ENCODE measurements at regions not wholly inside any gene's neighbourhood (a gene's known extent, or its start where the extent isn't known, plus 50 kb on each side); places are given as distances from the start of the nearest gene placed in this dataset.

GRCh38 chr12:5195691-5196090 is 152.0 kb downstream of the KCNA5 start:
- TF ChIP-seq CTCF (IDR thresholded peaks at IDR 0.05; ENCODE audit: partially characterized antibody, unreplicated experiment): no peak
- no peaks in the 10 kb centered on the region for H3K4me1 Mint-ChIP-seq (ENCODE audit: low read depth, unreplicated experiment)
- H3K27ac Mint-ChIP-seq (ENCODE audit: unreplicated experiment): no peak overlapping the region
- H3K9me3 Mint-ChIP-seq (ENCODE audit: unreplicated experiment): peaks cover 2% of the 10 kb centered on the region
- H3K36me3 Mint-ChIP-seq (ENCODE audit: unreplicated experiment): no peaks in the 10 kb centered on the region
- H3K27me3 Mint-ChIP-seq (ENCODE audit: unreplicated experiment): peaks cover 3% of the 10 kb centered on the region
- H3K4me3 Mint-ChIP-seq (ENCODE audit: unreplicated experiment): no peak overlapping the region
- no peak for DNase-seq

GRCh38 chr12:5197131-5197530 is 153.5 kb downstream of the KCNA5 start:
- no peak overlapping the region for H3K4me3 Mint-ChIP-seq (ENCODE audit: unreplicated experiment)
- TF ChIP-seq CTCF (IDR thresholded peaks at IDR 0.05; ENCODE audit: partially characterized antibody, unreplicated experiment): no peak
- peaks cover 2% of the 10 kb centered on the region for H3K9me3 Mint-ChIP-seq (ENCODE audit: unreplicated experiment)
- H3K36me3 Mint-ChIP-seq (ENCODE audit: unreplicated experiment): no peaks in the 10 kb centered on the region
- H3K27me3 Mint-ChIP-seq (ENCODE audit: unreplicated experiment): peaks cover 3% of the 10 kb centered on the region
- DNase-seq: no peak
- H3K4me1 Mint-ChIP-seq (ENCODE audit: low read depth, unreplicated experiment): peaks cover 3% of the 10 kb centered on the region
- H3K27ac Mint-ChIP-seq (ENCODE audit: unreplicated experiment): no peak overlapping the region

- DNase-seq: no peak
- peaks cover 3% of the 10 kb centered on the region for H3K27me3 Mint-ChIP-seq (ENCODE audit: unreplicated experiment)
- no peak for TF ChIP-seq CTCF (IDR thresholded peaks at IDR 0.05; ENCODE audit: partially characterized antibody, unreplicated experiment)
- no peaks in the 10 kb centered on the region for H3K36me3 Mint-ChIP-seq (ENCODE audit: unreplicated experiment)
- no peak overlapping the region for H3K27ac Mint-ChIP-seq (ENCODE audit: unreplicated experiment)
- H3K9me3 Mint-ChIP-seq (ENCODE audit: unreplicated experiment): peaks cover 4% of the 10 kb centered on the region
- H3K4me1 Mint-ChIP-seq (ENCODE audit: low read depth, unreplicated experiment): peaks cover 7% of the 10 kb centered on the region
- no peak overlapping the region for H3K4me3 Mint-ChIP-seq (ENCODE audit: unreplicated experiment)
These were observed 154.0 kb downstream of the KCNA5 start for GRCh38 chr12:5197656-5198055.

GRCh38 chr12:5200278-5201087 is 156.8 kb downstream of the KCNA5 start:
- peak; percentile 78 for TF ChIP-seq CTCF (IDR thresholded peaks at IDR 0.05; ENCODE audit: partially characterized antibody, unreplicated experiment)
- H3K4me1 Mint-ChIP-seq (ENCODE audit: low read depth, unreplicated experiment): peaks cover 17% of the 10 kb centered on the region
- no peak overlapping the region for H3K4me3 Mint-ChIP-seq (ENCODE audit: unreplicated experiment)
- H3K27ac Mint-ChIP-seq (ENCODE audit: unreplicated experiment): no peak overlapping the region
- no peaks in the 10 kb centered on the region for H3K36me3 Mint-ChIP-seq (ENCODE audit: unreplicated experiment)
- H3K27me3 Mint-ChIP-seq (ENCODE audit: unreplicated experiment): peaks cover 5% of the 10 kb centered on the region
- peak; percentile 93 for DNase-seq
- H3K9me3 Mint-ChIP-seq (ENCODE audit: unreplicated experiment): peaks cover 4% of the 10 kb centered on the region

- TF ChIP-seq CTCF (IDR thresholded peaks at IDR 0.05; ENCODE audit: partially characterized antibody, unreplicated experiment): no peak
- peak; percentile 53 for DNase-seq
- peaks cover 4% of the 10 kb centered on the region for H3K9me3 Mint-ChIP-seq (ENCODE audit: unreplicated experiment)
- no peak overlapping the region for H3K4me3 Mint-ChIP-seq (ENCODE audit: unreplicated experiment)
- no peak overlapping the region for H3K27ac Mint-ChIP-seq (ENCODE audit: unreplicated experiment)
- H3K4me1 Mint-ChIP-seq (ENCODE audit: low read depth, unreplicated experiment): peaks cover 17% of the 10 kb centered on the region
- H3K36me3 Mint-ChIP-seq (ENCODE audit: unreplicated experiment): no peaks in the 10 kb centered on the region
- peaks cover 5% of the 10 kb centered on the region for H3K27me3 Mint-ChIP-seq (ENCODE audit: unreplicated experiment)
These were observed 158.0 kb downstream of the KCNA5 start for GRCh38 chr12:5201554-5202218.

Measured in glutamatergic neuron (in vitro differentiated cells).